GM12874 (cell line): ENCODE measurements at regions not wholly inside any gene's neighbourhood (a gene's known extent, or its start where the extent isn't known, plus 50 kb on each side); places are given as distances from the start of the nearest gene placed in this dataset.

Experiments
- TF ChIP-seq, protein P1 (sequence below): IDR thresholded peaks from 2 replicates; pipeline ENCODE4 v1.5.1; 2011; ENCODE audit warnings: low read depth, mild to moderate bottlenecking, control low read depth, low read length, moderate library complexity; ENCODE audit not compliant: insufficient read depth

DNA sequence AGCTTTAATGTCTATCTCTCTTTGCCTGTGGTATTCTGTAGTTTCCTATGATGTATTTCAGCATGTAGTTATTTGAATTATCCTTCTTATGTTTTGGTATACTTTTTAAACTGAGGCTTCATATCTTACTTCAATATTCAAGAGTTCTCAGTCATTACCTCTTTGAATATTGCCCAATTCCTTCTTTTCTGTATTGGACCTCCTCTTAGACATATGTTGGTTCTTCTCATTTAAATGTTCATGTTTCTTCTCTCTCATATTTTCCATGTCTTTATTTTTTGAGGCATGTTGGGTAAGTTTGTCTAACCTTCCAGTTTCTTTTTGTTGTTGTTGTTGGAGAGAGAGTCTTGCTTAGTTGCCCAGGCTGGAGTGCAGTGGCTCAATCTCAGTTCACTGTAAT, 140.6 kb downstream of the MRPS6 start:
- TF ChIP-seq, protein P1, sequence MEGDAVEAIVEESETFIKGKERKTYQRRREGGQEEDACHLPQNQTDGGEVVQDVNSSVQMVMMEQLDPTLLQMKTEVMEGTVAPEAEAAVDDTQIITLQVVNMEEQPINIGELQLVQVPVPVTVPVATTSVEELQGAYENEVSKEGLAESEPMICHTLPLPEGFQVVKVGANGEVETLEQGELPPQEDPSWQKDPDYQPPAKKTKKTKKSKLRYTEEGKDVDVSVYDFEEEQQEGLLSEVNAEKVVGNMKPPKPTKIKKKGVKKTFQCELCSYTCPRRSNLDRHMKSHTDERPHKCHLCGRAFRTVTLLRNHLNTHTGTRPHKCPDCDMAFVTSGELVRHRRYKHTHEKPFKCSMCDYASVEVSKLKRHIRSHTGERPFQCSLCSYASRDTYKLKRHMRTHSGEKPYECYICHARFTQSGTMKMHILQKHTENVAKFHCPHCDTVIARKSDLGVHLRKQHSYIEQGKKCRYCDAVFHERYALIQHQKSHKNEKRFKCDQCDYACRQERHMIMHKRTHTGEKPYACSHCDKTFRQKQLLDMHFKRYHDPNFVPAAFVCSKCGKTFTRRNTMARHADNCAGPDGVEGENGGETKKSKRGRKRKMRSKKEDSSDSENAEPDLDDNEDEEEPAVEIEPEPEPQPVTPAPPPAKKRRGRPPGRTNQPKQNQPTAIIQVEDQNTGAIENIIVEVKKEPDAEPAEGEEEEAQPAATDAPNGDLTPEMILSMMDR, result no peak

GRCh38 chr21:34215501-34215900, 142.1 kb downstream of the MRPS6 start:
- TF ChIP-seq, protein P1, result no peak

- TF ChIP-seq, protein P1, result no peak
Observed at GRCh38 chr21:34215911-34216717, 142.7 kb downstream of the MRPS6 start.

DNA sequence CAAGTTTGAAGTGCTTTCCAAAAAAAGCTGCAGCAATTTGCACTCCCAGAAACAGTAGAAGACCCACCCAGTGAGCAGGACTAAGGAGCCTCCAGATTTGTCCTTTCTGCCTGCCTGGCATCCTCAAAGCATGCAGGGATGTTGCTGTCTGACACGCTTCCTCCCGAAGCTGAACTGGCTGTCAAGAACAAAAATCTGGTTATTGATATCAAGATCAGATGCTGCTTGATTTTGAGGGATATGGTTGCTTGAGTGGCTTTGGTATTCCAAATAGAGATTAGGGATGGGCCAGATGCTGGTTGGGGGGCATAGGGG, 143.3 kb downstream of the MRPS6 start:
- TF ChIP-seq, protein P1, result no peak

GRCh38 chr21:34217263-34217662, 143.9 kb downstream of the MRPS6 start:
- TF ChIP-seq, protein P1, result no peak

- TF ChIP-seq, protein P1, result no peak
Observed at GRCh38 chr21:34219334-34220060, 144.3 kb upstream of the KCNE2 start.

DNA sequence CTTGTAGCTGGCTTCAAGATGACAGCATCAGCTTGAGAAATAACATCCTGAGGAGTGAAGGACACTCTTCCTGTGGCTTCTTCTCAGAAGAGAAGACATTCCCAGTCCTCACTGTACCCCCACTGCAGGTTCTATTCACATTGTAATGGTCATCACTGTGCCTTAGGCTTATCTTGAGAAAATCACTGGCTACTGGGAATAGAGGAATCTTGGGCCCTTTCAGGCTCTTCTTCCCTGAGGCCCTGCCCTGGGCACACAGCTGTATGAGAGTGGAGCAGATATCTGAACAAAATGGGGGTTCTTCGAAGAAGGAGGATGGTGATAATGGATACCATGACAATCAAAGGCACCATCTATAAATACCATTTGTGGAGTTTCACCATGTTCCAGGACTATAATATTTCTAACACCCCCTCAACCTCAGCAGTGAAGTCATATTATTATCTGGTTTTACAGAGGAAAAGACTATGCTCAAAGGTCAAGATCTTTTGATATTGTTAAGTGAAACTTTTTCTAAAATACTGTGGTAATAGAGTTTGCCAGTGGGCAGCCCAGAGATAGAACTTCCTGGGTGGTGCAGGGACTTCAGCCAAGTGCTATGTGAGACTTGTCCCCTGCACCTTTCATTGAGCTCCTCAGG, 143.1 kb upstream of the KCNE2 start:
- TF ChIP-seq, protein P1, result no peak
